MCF 10A (cell line): ENCODE measurements at regions not wholly inside any gene's neighbourhood (a gene's known extent, or its start where the extent isn't known, plus 50 kb on each side); places are given as distances from the start of the nearest gene placed in this dataset.

Source experiments
- BruUV-seq: library from RNA; stranded (reverse); fragments of 400-500 nt; replicated peaks from 2 replicates; lab custom pipeline; 2021; lab: Mats Ljungman, UMichigan
- CTCF ChIA-PET: fragments of 300-600 bp; sonication (Branson Sonifier 250); formaldehyde crosslinking; extraction: SDS; loops from one replicate; lab custom pipeline; 2021; ENCODE audit warnings: antibody characterized with exemption, inconsistent platforms; lab: Yijun Ruan, JAX
- POLR2A ChIA-PET: fragments of 300-600, 350-650 bp; sonication (Branson Sonifier 250); formaldehyde crosslinking; extraction: SDS; loops from one replicate; lab custom pipeline; 2020; ENCODE audit warnings: antibody characterized with exemption, inconsistent platforms; lab: Yijun Ruan, JAX
- DNase-seq: peaks from one replicate; pipeline ENCODE4 v3.0.0-alpha.2; 2018; ENCODE audit not compliant: unreplicated experiment
- H3K27ac Mint-ChIP-seq: one replicate; pipeline ENCODE4 v1.8.0; 2022; ENCODE audit warnings: mild to moderate bottlenecking, low read depth, mixed read lengths; ENCODE audit not compliant: unreplicated experiment
- H3K27me3 Mint-ChIP-seq: one replicate; pipeline ENCODE4 v1.8.0; 2022; ENCODE audit warnings: mixed read lengths; ENCODE audit not compliant: insufficient read depth, unreplicated experiment
- H3K36me3 Mint-ChIP-seq: one replicate; pipeline ENCODE4 v1.8.0; 2022; ENCODE audit warnings: mild to moderate bottlenecking, moderate library complexity, mixed read lengths; ENCODE audit not compliant: insufficient read depth, unreplicated experiment
- H3K4me1 Mint-ChIP-seq: one replicate; pipeline ENCODE4 v1.8.0; 2022; ENCODE audit warnings: mixed read lengths; ENCODE audit not compliant: insufficient read depth, unreplicated experiment
- H3K4me3 Mint-ChIP-seq: one replicate; pipeline ENCODE4 v1.8.0; 2022; ENCODE audit warnings: mild to moderate bottlenecking, moderate library complexity, mixed read lengths; ENCODE audit not compliant: unreplicated experiment
- H3K9me3 Mint-ChIP-seq: one replicate; pipeline ENCODE4 v1.8.0; 2022; ENCODE audit warnings: mixed read lengths; ENCODE audit not compliant: unreplicated experiment
- CTCF ChIP-seq: fragments of 200-600 bp; IDR thresholded peaks from one replicate; pipeline ENCODE4 v1.8.0; 2022; ENCODE audit warnings: antibody characterized with exemption, mild to moderate bottlenecking; ENCODE audit not compliant: unreplicated experiment
- intact Hi-C: fragments of 100-400 bp; cut with micrococcal nuclease; formaldehyde crosslinking; loops from 2 replicates; pipeline ENCODE4 v1.14.1; 2022

GRCh38 chr11:112806876-112807275 is 154.3 kb upstream of the NCAM1 start:
- BruUV-seq, result no TSS peak
- Mint-ChIP-seq H3K27me3 (peaks cover 20% of the 10 kb centered on the region), H3K4me1 (no peaks in the 10 kb centered on the region), H3K9me3 (no peaks in the 10 kb centered on the region), H3K27ac (no peak overlapping the region), H3K4me3 (no peak overlapping the region), H3K36me3 (no peaks in the 10 kb centered on the region)
- intact Hi-C loops, result no loop called here
- ChIA-PET POLR2A (interaction anchor here (0.5 kb wide), 1 partner anchor 283 kb away, joined by 3 read pairs; no protein-coding TSS in a partner anchor), CTCF (interaction anchor here (2.5 to 3.0 kb wide), 2 partner anchors 9 to 12 kb away, joined by 11 to 21 read pairs; no protein-coding TSS in a partner anchor)
- DNase-seq, result no peak
- TF ChIP-seq CTCF, result no peak

- no TSS peak for BruUV-seq
Observed at GRCh38 chr11:112809429-112809828, 151.8 kb upstream of the NCAM1 start.

GRCh38 chr11:112810951-112811350 is 150.3 kb upstream of the NCAM1 start:
- Mint-ChIP-seq H3K27ac (no peak overlapping the region), H3K27me3 (no peaks in the 10 kb centered on the region), H3K4me1 (no peaks in the 10 kb centered on the region), H3K4me3 (no peak overlapping the region), H3K9me3 (no peaks in the 10 kb centered on the region), H3K36me3 (no peaks in the 10 kb centered on the region)
- POLR2A ChIA-PET, result no interaction called here
- CTCF ChIA-PET, result interaction anchor here (1.1 to 1.3 kb wide), 4 partner anchors 16 to 479 kb away, joined by 3 to 4 read pairs (median 3); no protein-coding TSS in a partner anchor
- no TSS peak for BruUV-seq
- no peak for TF ChIP-seq CTCF
- intact Hi-C loops, result no loop called here
- DNase-seq, result no peak

More at GRCh38 chr11:112809429-112809828, 151.8 kb upstream of the NCAM1 start:
- Mint-ChIP-seq H3K4me3 (no peak overlapping the region), H3K9me3 (no peaks in the 10 kb centered on the region), H3K36me3 (no peaks in the 10 kb centered on the region), H3K27me3 (peaks cover 7% of the 10 kb centered on the region), H3K27ac (no peak overlapping the region), H3K4me1 (no peaks in the 10 kb centered on the region)
- DNase-seq, result no peak
- ChIA-PET POLR2A (no interaction called here), CTCF (interaction anchor here (0.6 to 1.2 kb wide), 2 partner anchors 221 to 1087 kb away, joined by 3 read pairs; no protein-coding TSS in a partner anchor)
- intact Hi-C loops, result no loop called here
- TF ChIP-seq CTCF, result no peak

GRCh38 chr11:112811783-112812182 is 149.4 kb upstream of the NCAM1 start:
- Mint-ChIP-seq H3K4me1 (no peaks in the 10 kb centered on the region), H3K27me3 (no peaks in the 10 kb centered on the region), H3K27ac (no peak overlapping the region), H3K4me3 (no peak overlapping the region), H3K36me3 (no peaks in the 10 kb centered on the region), H3K9me3 (no peaks in the 10 kb centered on the region)
- POLR2A ChIA-PET, result no interaction called here
- no peak for TF ChIP-seq CTCF
- intact Hi-C loops, result no loop called here
- no peak for DNase-seq
- CTCF ChIA-PET, result interaction anchor here (0.7 to 1.3 kb wide), 5 partner anchors 17 to 493 kb away, joined by 3 to 4 read pairs (median 3); no protein-coding TSS in a partner anchor
- BruUV-seq, result no TSS peak
